Stimulated activated CD4-positive, alpha-beta T cell treated with anti-CD3 and anti-CD28 coated beads, Interleukin-12 subunit alpha, Interleukin-12 subunit beta, amount 100 ng/mL, for 48 hours (primary cell): ENCODE measurements at regions not wholly inside any gene's neighbourhood (a gene's known extent, or its start where the extent isn't known, plus 50 kb on each side); places are given as distances from the start of the nearest gene placed in this dataset.
"Not testable (repeated sequence)": the region's sequence is repeated elsewhere in the genome, so short reads cannot be mapped to it uniquely, and the experiment has no call there.

Experiments
- DNase-seq, 3 donors: peaks; one replicate each; pipeline ENCODE4 v3.0.0-alpha.2; 2020; ENCODE audit warnings: low read depth in 2 of 3, low spot score in 1 of 3

DNA sequence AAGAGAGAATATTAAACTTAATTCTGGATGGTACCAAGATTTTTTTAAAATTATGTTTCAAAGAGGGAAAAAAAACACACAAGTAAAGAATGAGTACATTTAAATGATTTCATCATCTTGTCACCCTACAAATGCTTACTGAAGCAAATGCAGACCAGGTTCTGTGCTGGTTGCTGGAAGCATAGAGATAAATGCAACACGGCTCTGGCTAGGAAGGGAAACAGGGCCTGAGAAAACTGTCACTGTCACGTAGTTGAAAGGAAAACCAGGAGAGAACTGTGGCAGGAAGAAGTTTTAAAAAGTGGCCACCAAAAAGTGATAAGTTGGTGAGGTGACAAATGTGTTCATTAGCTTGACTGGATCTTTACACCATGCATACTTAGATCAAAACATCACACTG, 336.9 kb upstream of the NFIA start:
- DNase-seq: no peak

DNA sequence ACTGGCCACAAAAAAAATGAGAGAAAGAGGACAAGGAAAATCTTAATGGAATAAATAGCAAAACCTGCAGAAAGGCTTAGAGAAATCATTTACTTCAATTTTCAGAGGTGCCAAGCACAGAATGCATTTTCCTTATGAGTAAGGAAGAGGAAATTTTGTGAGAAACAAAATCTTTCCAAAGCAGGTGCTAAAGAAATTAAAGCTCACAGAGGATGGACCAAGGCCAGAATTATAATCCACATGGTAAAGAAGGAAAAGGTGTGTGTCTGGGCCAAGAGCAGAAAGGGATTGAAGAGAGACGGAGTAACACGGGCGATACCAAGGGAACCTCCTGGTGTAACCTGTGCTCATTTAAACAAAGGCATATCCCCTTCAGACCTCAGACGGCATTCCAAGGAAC, 340.0 kb upstream of the NFIA start:
- DNase-seq: no peak

DNA sequence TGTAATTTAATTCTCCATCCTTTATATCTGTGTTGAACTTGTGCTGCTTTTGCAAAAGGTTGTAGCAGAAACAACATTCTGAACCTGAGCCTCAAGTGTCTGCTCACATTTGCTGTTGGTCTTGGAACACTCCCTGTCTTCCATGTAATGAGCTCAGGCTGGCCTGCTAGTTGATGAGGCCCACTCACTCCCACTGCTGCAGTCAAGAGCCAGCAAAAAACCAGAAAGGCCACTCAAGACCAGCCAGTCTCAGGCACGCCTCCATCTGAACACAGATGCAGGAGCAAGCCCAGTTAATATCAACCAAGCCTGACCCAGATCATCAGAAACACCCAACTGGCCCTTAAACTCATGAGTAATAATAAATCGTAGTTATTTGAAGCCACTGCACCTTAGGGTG, 342.2 kb upstream of the NFIA start:
- no peak for DNase-seq

DNA sequence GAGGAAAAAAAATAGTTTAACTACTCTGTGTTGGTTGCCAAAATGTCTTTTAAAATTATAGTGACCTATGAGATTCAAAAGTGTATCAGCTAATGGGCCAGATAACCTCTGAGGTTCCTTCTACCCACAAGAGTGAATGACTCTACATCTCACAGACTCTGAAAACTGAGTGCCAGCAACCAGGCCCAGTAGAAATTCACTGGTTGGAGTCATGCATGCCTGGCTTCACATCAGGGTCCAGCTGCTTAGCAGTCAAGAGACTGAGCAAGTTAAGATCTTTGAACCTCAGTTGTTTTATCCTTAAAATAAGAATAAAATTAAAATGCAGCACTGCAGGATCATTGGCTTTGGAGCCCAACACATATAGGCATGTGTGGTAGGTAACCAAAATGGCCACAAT, 342.6 kb upstream of the NFIA start:
- no peak for DNase-seq

DNA sequence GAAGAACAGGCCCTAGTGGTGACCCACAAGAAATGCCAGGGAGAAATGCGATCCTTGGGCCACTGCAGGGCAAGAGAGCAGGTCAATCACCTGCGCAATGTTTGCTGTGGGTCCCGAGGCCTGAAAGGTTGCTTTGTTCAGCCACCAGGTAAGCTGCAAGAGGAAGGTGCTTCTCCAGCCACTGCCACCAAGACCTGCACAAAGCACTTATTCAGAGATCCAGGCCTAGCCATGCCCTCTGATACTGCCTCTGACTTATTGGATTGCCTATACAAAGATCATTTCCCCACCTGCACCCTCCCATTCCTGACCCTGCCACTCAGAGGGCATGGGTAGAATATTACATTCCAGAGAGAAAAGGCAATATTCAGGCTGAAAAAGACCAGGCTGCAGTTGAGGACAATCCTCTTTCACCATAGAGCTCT, 349.4 kb upstream of the NFIA start:
- no peak for DNase-seq

DNA sequence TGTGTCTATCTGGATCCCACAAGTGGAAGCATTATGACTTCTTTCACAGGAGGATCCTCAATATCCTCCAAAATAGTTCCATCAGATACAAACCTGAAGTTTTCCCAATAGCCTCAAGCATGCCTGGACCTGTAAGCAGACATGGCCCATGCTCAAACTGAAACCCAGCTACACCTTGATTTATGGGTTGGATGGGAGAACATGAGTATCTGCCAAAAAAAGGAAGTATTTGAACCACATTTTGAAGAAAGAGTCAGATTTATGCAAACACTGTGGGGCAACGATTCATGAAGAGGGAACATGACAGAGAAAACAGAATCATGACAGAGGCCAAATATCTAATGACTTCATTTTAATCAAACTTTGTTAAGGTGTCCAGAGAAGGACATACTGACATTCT, 351.0 kb upstream of the NFIA start:
- DNase-seq: no peak

DNA sequence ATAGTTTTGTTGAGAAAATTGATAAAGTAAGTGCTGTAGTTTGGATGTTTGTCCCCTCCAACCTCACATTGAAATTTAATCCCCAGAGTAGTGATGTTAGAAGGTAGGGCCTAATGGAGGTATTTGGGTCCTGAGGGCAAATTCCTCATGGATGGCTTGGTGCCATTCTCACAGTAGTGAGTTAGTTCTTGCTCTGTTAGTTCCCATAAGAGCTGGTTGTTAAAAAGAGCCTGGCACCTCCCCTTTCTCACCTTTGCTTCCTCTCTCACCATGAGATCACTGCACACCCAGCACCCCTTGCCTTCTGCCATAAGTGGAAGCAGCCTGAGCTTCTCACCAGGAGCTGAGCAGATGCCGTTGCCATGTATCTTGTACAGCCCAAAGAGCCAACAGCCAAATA, 354.8 kb upstream of the NFIA start:
- no peak for DNase-seq

DNA sequence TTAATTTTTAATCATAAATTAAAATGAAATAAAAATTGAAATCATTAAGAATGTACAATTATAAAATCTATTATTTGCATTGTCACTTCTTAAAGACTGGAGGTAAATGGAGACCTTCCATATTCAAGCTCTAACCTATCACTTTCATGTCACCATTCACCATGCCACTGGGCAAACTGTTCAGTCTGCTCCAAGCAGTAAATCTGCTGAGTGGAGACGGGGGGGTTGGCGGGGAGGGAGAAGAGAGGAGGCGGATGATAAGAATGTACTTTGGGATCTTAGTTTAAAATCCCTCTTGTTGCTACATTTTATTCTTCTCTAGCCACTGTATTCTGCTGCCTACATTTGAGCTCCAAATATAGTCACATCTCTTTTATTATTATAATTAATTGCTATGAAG, 365.9 kb upstream of the NFIA start:
- no peak for DNase-seq

DNA sequence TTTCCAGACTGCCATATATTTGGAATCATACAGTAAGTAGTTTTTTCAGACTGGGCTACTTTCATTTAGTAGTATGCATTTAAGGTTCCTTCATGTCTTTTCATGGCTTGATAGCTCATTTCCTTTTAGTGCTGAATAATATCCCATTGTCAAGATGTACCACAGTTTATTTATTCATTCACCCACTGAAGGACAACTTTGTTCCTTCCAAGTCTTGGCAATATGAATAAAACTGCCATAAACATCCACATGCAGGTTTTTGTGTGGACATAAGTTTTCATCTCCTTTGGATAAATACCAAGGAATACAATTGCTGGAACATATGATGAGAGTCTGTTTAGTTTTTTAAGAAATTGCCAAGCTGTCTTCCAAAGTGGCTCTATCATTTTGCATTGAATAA, 366.4 kb upstream of the NFIA start:
- no peak for DNase-seq

DNA sequence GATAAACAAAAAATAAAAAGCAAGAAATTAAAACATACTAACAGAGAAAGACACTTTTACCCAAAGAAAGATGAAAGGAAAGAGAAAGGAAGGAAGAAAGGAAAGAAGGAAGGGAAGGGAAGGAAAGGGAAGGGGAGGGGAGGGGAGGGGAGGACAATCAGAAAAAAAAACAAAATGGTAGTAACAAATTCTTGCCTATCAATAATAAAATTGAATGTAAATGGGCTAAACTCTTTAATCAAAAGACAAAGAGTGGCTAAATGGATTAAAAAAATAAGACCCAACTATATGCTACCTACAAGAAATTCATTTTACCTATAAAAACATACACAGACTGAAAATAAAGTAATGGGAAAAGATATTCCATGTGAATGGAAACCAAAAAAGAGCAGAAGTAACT, 372.9 kb upstream of the NFIA start:
- DNase-seq: no peak

DNA sequence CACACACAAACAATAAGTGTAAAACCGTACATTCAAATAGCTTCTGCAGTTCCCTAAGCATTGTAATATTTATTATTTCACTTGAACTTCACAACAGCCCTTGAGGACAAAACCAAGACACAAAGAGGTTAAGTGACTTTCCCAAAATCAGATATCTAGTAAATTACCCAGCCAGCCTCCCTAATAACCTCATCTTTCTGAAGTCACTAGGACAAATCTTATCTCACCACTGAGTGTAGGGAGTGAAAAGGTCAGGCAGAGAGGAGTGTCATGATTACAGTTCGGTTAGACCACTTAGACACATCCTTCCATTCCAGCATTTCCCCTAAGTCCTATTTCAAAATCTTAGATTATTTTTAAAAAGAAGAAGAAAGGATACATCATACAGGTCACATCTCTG, 377.3 kb upstream of the NFIA start:
- DNase-seq: no peak

DNA sequence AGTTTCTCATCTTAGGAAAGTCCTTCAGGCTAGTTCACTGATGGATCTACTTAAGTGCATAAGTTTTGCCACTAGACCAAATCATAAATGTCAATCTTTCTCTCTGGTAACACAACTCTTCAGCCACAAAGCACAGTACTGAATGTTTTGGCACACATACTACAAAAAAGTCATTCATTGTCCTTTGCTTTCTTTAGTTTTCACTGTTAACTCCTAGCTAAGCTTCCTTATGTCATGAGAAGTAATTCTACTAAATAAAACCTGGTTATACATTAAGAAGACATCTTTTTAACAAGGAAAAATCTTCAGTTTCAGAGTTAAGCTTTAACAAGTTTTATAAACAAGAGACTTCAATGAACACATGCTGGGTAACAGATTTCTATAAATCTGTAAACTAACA, 379.2 kb upstream of the NFIA start:
- no peak for DNase-seq

DNA sequence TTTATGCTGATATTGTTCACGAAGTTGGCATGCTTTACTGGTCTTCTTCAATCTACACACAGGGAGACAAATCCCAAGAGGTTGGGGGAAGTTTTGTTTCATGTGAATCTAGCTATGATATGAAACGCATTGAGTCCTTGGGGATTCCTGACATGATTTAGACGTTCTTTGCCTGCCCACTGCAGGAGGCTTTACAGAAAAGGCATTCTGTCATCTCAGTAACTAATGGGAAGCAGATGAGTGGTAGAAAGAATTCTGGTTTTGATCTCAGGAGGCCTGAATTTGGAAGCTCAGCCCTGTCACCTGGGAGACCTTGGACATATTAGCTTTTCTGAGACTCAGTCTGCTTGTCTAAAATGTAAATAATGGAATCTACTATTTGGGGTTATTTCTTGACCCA, 383.0 kb upstream of the NFIA start:
- DNase-seq: no peak

DNA sequence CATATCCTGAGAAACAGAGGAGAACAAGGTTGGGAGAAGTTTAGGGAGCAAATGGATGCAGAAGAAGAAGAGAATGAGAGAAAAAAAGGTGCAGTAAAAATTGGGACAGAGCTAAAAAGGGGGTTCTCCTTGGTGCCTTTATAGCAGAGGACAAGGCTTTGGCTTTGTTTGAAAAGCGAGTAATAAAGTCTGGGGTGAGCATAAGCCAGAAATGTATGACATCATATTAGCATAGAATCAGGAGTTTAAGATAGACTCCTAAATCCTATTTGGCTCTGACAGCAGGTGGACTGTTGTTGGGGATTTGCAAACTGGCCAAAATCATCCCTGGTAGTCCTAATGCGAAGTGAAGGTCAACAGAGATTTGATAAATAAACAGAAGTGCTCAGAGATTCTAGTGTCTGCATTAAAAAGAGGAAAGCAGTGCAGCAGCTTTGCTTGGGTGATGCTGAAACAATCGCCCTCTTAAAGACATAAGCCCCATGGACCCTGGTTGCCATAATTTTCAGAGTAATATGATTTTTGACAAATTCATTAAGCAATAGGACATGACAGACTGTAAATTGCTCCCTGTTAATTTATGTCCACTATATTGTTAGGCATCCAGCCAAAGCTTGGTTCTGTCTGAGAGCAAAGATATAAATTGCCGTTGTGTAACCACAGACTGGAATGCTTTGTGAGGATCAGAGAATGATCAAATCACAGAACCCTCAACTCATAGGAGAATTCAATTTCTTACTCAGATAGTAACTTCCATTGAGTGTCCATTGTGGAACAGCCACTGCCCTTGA, 385.0 kb upstream of the NFIA start:
- no peak for DNase-seq

DNA sequence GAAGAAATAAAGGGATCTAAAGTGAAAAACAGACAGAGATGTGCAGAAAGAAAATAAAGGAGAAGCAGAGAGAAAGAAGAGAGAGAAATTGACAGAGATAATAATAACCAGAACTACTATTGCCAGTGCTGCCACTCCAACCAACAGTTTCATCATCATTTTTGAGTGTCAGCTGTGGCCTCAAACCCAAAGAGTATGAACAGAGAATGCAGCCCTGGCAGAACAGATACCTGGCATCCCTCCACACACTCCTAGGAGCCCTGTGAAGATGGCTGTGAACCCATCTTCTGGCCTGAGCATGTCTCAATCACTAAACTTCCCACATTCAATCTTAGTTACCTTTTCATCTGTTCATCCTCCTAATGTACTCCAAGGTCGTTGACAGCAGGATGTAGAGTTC, 385.8 kb upstream of the NFIA start:
- DNase-seq: no peak

DNA sequence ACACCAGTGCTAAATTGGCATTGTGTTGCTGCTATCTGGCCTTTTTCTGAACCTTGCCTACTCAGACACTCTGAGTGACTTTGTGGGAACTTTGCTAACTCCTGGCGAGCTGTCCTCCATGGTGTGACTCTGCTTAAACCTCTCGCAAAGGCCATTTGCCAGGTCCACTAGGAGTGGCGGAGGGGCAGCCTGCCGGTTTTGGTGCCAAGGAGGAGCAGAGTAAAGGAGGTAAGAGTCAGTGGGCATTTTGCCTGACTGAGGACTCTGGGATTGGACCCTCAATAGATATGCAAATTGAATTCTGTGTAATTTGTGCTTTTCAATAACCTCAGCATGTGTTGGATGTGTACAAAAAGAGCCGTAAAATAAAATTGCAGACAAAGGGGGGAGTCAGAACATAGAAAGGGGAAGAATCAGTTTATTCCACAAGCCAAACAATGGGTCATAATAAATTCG, 386.6 kb upstream of the NFIA start:
- no peak for DNase-seq

DNA sequence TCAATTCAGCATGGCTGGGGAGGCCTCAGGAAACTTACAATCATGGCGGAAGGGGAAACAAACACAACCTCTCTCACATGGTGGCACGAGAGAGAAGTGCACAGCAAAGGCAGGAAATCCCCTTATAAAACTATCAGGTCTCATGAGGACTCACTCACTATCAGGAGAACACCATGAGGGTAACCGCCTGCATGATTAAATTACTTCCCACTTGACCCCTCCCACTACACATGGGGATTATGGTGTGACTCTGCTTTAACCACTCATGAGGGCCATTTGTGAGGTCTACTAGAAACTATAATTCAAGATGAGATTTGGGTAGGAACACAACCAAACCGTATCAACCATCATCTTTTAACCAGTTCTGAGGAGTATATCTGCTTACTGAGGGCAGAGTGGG, 387.4 kb upstream of the NFIA start:
- no peak for DNase-seq

DNA sequence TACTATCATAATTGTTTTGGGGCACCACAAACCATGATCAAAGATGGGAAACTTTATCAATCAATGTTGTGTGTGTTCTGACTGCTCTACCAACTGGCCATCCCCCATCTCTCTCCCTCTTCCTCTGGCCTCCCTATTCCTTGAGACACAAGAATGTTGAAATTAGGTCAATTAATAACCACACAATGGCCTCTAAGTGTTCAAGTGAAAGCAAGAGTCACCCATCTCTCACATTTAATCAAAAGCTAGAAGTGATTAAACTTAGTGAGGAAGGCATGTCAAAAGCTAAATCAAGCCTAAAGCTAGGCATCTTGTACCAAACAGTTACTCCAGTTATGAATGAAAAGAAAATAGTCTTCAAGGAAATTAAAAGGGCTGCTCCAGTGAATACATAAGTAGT, 390.3 kb upstream of the NFIA start:
- no peak for DNase-seq

DNA sequence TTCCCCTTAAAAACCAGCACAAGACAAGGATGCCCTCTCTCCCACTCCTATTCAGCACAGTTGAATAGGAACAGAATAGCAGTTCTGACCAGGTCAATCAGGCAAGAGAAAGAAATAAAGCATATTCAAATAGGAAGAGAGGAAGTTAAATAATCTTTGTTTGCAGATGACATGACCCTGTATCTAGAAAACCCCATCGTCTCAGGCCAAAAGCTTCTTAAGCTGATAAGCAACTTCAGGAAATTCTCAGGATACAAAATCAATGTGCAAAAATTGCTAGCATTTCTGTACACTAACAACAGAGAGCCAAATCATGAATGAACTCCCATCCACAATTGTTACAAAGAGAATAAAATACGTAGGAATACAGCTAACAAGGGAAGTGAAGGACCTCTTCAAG, 394.1 kb upstream of the NFIA start:
- DNase-seq: not testable (repeated sequence)

DNA sequence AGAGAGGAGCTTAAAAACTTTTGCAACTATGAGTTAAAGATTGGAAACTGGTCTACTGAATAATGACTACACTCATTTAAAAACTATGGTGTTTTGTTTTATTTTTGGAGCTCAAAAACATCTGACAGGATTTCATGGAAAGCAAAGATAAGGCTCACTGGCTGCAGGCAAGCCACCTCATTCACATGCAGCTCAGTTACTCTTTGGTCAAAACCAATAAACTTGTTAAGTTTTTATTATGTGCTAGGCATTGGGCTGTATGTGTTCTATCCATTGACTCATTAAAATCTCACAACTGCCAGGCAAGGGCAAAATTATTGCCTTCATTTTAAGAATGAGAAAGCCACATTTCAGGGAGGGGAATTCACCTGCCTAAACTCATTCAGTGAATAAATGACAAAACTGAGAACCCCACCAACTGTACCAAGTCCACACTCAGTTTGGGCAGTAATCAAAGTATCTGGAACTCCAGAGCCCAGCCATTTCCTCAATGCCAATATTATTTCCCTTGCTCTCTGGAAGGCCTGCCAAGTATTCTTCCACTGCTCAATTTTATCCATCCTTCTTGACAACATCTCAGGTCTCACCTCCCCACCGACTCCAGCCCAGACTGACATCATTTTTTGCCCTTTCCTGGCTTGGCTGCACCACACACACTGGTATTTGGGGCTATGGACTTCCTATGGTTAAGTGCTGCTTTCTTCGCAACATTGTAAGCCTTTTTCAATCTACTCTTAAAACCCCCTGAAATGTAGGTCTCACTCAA, 401.1 kb upstream of the NFIA start:
- no peak for DNase-seq

DNA sequence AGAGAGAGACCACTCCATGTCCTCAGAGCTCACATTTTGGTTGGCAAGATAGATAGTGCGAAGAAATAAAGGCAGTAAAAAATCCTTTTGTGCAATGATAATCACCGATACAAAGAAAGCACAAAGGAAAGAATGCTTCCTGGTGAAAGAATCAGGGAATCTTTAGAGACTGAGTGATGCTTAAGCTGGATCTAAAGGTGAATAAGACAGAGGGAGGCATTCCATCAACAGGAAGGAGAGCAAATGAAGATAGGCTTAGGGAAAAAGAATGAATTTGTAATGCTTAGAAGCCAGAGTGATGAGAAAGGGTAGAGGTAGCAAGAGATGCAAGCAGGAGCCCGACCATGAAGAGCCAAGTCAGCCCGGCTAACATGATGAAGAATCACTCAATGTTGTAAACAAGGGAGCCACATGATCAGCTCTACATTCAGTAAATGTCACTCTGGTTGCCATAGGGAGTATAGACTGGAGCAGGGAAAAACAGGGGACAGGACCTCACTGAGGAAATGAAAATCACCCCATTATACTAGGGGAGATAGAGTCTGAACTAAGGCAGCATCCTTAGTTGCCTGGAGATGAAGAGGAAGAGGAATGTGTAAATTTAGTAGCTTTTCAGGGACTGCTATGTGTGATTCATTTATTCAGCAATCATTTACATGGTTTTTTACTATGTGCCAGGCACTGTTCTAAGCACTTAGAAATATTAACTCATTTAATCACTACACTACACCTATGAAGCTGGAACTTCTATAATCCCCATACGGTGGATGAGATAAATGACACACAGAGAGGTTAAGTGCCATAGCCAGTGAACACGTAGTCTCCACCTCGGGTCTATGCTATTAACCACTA, 402.6 kb upstream of the NFIA start:
- DNase-seq: no peak

DNA sequence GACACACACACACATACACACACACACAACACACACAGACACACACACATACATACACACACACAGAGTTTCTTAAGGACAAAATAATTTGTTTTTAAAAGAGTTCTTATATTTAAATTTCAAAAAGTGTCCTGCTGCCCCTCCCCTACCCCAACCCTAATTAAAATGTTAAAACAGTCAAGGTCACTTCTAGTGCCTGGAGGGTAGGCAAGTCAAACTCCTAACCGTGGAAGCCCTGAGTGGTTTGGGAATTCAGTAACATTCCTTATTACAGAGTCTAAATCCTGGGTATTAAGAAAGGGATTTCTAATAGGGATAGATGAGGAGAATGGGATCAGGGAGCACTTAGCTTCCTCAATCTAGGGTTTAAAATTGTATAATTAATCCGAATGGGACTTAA, 403.6 kb upstream of the NFIA start:
- DNase-seq: no peak
